HG03095 (cell line): ENCODE measurements at regions not wholly inside any gene's neighbourhood (a gene's known extent, or its start where the extent isn't known, plus 50 kb on each side); places are given as distances from the start of the nearest gene placed in this dataset.

Experiments used
- ATAC-seq: cut with Tn5 transposase; IDR thresholded peaks from one replicate; pipeline ENCODE4 v1.9.1; 2021; ENCODE audit warnings: moderate library complexity; ENCODE audit not compliant: unreplicated experiment

GRCh38 chr12:116400636-116401372, 123.3 kb upstream of the MED13L start:
- ATAC-seq, result no peak

- ATAC-seq, result no peak
Observed at GRCh38 chr12:116401565-116401964, 124.1 kb upstream of the MED13L start.

GRCh38 chr12:116402163-116402939, 124.9 kb upstream of the MED13L start:
- ATAC-seq, result no peak

GRCh38 chr12:116403546-116403945, 126.1 kb upstream of the MED13L start:
- ATAC-seq, result no peak

GRCh38 chr12:116404247-116404646, 126.8 kb upstream of the MED13L start:
- ATAC-seq, result no peak

- no peak for ATAC-seq
Observed at GRCh38 chr12:116404913-116405611, 127.6 kb upstream of the MED13L start.

GRCh38 chr12:116406529-116406928, 129.0 kb upstream of the MED13L start:
- no peak for ATAC-seq

GRCh38 chr12:116408489-116409250, 131.2 kb upstream of the MED13L start:
- no peak for ATAC-seq

GRCh38 chr12:116411977-116412376, 134.5 kb upstream of the MED13L start:
- no peak for ATAC-seq

GRCh38 chr12:116414891-116415290, 137.4 kb upstream of the MED13L start:
- ATAC-seq, result no peak

- no peak for ATAC-seq
Observed at GRCh38 chr12:116415408-116416108, 138.1 kb upstream of the MED13L start.

GRCh38 chr12:116416166-116416565, 138.7 kb upstream of the MED13L start:
- no peak for ATAC-seq

- ATAC-seq, result no peak
Observed at GRCh38 chr12:116418551-116418950, 140.6 kb upstream of the MAP1LC3B2 start.

GRCh38 chr12:116420227-116420880, 138.8 kb upstream of the MAP1LC3B2 start:
- no peak for ATAC-seq

GRCh38 chr12:116421785-116422538, 137.2 kb upstream of the MAP1LC3B2 start:
- no peak for ATAC-seq

GRCh38 chr12:116423094-116423493, 136.1 kb upstream of the MAP1LC3B2 start:
- ATAC-seq, result no peak

GRCh38 chr12:116425256-116426193, 133.7 kb upstream of the MAP1LC3B2 start:
- no peak for ATAC-seq
